ENCODE measurements at regions not wholly inside any gene's neighbourhood (a gene's known extent, or its start where the extent isn't known, plus 50 kb on each side); places are given as distances from the start of the nearest gene placed in this dataset.

DNA sequence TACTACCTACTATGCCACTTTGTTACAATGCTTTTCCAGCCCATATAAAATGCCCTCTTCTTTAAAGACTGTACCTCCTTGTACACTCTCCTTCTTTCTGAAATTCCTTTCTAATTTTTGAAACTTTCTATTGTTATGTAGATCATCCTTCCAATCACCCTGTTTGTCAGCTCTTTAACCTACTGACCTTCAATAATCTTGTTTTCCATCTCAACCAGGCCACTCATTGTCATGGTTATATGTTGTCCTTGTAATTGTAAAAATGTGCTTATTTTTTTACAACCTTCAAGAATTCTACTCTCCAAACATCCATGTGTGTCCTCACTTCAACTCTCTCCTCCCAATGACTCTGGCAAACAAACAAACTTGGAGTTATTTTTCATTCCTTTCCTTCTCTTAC is 1172.6 kb upstream of the CELF2 start:
- TF ChIP-seq REST (IDR thresholded peaks at IDR 0.05; ENCODE audit: low read depth) (no peak), TCF12 (IDR thresholded peaks at IDR 0.05; ENCODE audit: low read depth) (no peak), EP300 (IDR thresholded peaks at IDR 0.05; ENCODE audit: borderline replicate concordance) (no peak), NFIC (IDR thresholded peaks at IDR 0.05) (no peak), EGR1 (IDR thresholded peaks at IDR 0.05) (no peak), TAF1 (IDR thresholded peaks at IDR 0.05; ENCODE audit: low read depth) (no peak), CREB1 (IDR thresholded peaks at IDR 0.05; ENCODE audit: low read depth) (no peak), FOXM1 (IDR thresholded peaks at IDR 0.05; ENCODE audit: borderline replicate concordance, low read depth) (no peak), CEBPB (IDR thresholded peaks at IDR 0.05) (no peak), YY1 (IDR thresholded peaks at IDR 0.05; ENCODE audit: low read depth) (no peak)
- TF ChIP-seq, protein P1, sequence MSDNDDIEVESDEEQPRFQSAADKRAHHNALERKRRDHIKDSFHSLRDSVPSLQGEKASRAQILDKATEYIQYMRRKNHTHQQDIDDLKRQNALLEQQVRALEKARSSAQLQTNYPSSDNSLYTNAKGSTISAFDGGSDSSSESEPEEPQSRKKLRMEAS (IDR thresholded peaks at IDR 0.05) = no peak
